Stimulated activated CD8-positive, alpha-beta memory T cell treated with anti-CD3 and anti-CD28 coated beads, Interleukin-4, amount 100 ng/mL, for 24 hours (primary cell): ENCODE measurements at regions not wholly inside any gene's neighbourhood (a gene's known extent, or its start where the extent isn't known, plus 50 kb on each side); places are given as distances from the start of the nearest gene placed in this dataset.
"Not testable (repeated sequence)": the region's sequence is repeated elsewhere in the genome, so short reads cannot be mapped to it uniquely, and the experiment has no call there.

Source experiments
- DNase-seq: peaks from one replicate; pipeline ENCODE4 v3.0.0-alpha.2; 2020; ENCODE audit warnings: low read depth

GRCh38 chr6:40885139-40885774, 153.8 kb downstream of the UNC5CL start:
- DNase-seq, result no peak

- DNase-seq, result no peak
Observed at GRCh38 chr6:40882323-40882997, 156.6 kb downstream of the UNC5CL start.

GRCh38 chr6:40881501-40881900, 157.5 kb downstream of the UNC5CL start:
- no peak for DNase-seq

- DNase-seq, result no peak
Observed at GRCh38 chr6:40880906-40881305, 158.1 kb downstream of the UNC5CL start.

GRCh38 chr6:40879169-40879568, 159.9 kb downstream of the UNC5CL start:
- DNase-seq, result no peak

- no peak for DNase-seq
Observed at GRCh38 chr6:40877362-40877761, 161.7 kb downstream of the UNC5CL start.

- DNase-seq, result no peak
Observed at GRCh38 chr6:40876336-40876735, 162.7 kb downstream of the UNC5CL start.

- DNase-seq, result no peak
Observed at GRCh38 chr6:40874495-40874894, 164.5 kb downstream of the UNC5CL start.

- no peak for DNase-seq
Observed at GRCh38 chr6:40871424-40871823, 167.6 kb downstream of the UNC5CL start.

- DNase-seq, result not testable (repeated sequence)
Observed at GRCh38 chr6:40868089-40868865, 170.7 kb downstream of the UNC5CL start.

GRCh38 chr6:40867527-40867926, 171.5 kb downstream of the UNC5CL start:
- DNase-seq, result not testable (repeated sequence)

GRCh38 chr6:40865259-40865658, 173.8 kb downstream of the UNC5CL start:
- not testable (repeated sequence) for DNase-seq

GRCh38 chr6:40860443-40860842, 178.6 kb downstream of the UNC5CL start:
- no peak for DNase-seq

- no peak for DNase-seq
Observed at GRCh38 chr6:40856271-40856670, 182.8 kb downstream of the UNC5CL start.

GRCh38 chr6:40855168-40855880, 183.7 kb downstream of the UNC5CL start:
- no peak for DNase-seq

- no peak for DNase-seq
Observed at GRCh38 chr6:40854592-40854991, 184.4 kb downstream of the UNC5CL start.

GRCh38 chr6:40852779-40853373, 186.1 kb downstream of the UNC5CL start:
- DNase-seq, result no peak

- no peak for DNase-seq
Observed at GRCh38 chr6:40849546-40849945, 189.5 kb downstream of the UNC5CL start.

- no peak for DNase-seq
Observed at GRCh38 chr6:40848868-40849514, 190.0 kb downstream of the UNC5CL start.

- DNase-seq, result no peak
Observed at GRCh38 chr6:40848038-40848437, 191.0 kb downstream of the UNC5CL start.

- no peak for DNase-seq
Observed at GRCh38 chr6:40845553-40845952, 193.5 kb downstream of the UNC5CL start.

GRCh38 chr6:40844246-40844645, 194.8 kb downstream of the UNC5CL start:
- DNase-seq, result no peak
